ENCODE measurements at regions not wholly inside any gene's neighbourhood (a gene's known extent, or its start where the extent isn't known, plus 50 kb on each side); places are given as distances from the start of the nearest gene placed in this dataset.
"Not testable (repeated sequence)": the region's sequence is repeated elsewhere in the genome, so short reads cannot be mapped to it uniquely, and the experiment has no call there.

DNA sequence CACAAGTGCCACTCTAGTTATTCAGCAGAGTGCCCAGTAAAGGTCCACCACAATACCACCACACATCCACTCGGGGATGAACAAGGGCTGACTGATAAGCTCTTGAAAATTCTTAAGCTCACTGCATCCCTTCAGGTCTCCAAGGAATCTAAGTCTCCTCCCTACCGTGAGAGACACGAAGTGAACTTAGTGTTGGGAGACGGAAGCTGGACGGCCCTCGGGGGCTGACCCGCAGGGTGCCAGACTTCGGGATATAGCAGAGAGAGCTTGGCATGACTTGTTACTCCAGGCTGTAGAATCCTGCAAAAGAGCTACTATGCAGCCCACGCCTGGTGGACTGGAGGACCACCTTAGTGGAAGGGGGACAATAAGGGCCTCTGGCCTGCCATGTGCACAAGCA lies 75.1 kb downstream of the LYZL1 start:
- H3K4me3 ChIP-seq (ENCODE audit: low read length); H3K4me3 Mint-ChIP-seq; H3K36me3 Mint-ChIP-seq; H3K27ac ChIP-seq (ENCODE audit: low read depth, low read length); H3K9me3 ChIP-seq (ENCODE audit: low read length); DNase-seq; H3K27me3 Mint-ChIP-seq; H3K27me3 ChIP-seq (ENCODE audit: insufficient read depth, low read length, poor library complexity, severe bottlenecking); H3K36me3 ChIP-seq (ENCODE audit: insufficient read depth, low read length); H3K4me1 Mint-ChIP-seq; H3K9me3 Mint-ChIP-seq; H3K27ac Mint-ChIP-seq; POLR2A ChIA-PET; H3K4me1 ChIP-seq (ENCODE audit: insufficient read depth, low read length): not testable (repeated sequence)
- CTCF ChIA-PET = interaction anchor here (1.2 kb wide), 1 partner anchor 12 kb away, joined by 3 read pairs; no protein-coding TSS in a partner anchor

DNA sequence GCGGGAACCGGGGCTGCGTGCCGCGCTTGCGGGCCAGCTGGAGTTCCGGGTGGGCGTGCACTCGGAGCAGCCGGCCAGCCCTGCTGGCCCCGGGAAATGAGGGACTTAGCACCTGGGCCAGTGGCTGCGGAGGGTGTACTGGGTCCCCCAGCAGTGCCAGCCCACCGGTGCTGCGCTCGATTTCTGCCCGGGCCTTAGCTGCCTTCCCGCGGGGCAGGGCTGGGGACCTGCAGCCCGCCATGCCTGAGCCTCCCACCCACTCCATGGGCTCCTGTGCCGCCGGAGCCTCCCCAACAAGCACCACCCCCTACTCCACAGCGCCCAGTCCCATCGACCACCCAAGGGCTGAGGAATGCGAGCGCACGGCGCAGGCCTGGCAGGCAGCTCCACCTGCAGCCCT lies 77.3 kb downstream of the LYZL1 start:
- H3K27ac Mint-ChIP-seq; POLR2A ChIA-PET; H3K9me3 Mint-ChIP-seq; H3K4me1 Mint-ChIP-seq; H3K36me3 ChIP-seq (ENCODE audit: insufficient read depth, low read length); H3K27me3 ChIP-seq (ENCODE audit: insufficient read depth, low read length, poor library complexity, severe bottlenecking); H3K4me3 ChIP-seq (ENCODE audit: low read length); H3K4me3 Mint-ChIP-seq; DNase-seq; H3K36me3 Mint-ChIP-seq; H3K4me1 ChIP-seq (ENCODE audit: insufficient read depth, low read length); H3K9me3 ChIP-seq (ENCODE audit: low read length); H3K27ac ChIP-seq (ENCODE audit: low read depth, low read length): not testable (repeated sequence)
- CTCF ChIA-PET = interaction anchor here (1.4 kb wide), 1 partner anchor 9 kb away, joined by 3 read pairs; no protein-coding TSS in a partner anchor
- H3K27me3 Mint-ChIP-seq = peaks cover 5 to 30% of the 10 kb centered on the region in 2 donors

DNA sequence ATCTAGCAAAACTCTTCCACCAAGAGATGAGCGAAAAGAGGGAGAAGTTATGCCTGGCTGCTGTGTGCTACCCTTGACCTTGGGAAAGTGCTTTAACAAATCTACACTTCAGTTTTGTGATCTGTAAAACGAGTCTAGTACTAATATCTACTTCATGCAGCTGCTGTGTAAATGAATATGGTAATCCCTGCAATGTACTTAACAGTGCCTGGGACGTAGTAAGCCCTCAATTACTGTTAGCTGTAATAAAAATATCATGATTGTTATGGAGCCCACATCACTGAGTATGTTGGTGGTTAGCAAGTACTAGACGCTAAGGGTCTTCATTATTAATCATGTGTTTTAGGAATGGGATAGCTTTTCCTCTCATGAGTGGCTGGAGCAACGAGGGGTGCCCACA lies 80.5 kb downstream of the LYZL1 start:
- Mint-ChIP-seq H3K27me3 (peaks cover 8 to 49% of the 10 kb centered on the region in 2 donors), H3K4me1 (no peaks in the 10 kb centered on the region), H3K27ac (no peak overlapping the region), H3K9me3 (no peaks in the 10 kb centered on the region), H3K4me3 (no peak overlapping the region), H3K36me3 (no peaks in the 10 kb centered on the region)
- Histone ChIP-seq H3K27ac (ENCODE audit: low read depth, low read length) (no peak overlapping the region), H3K9me3 (ENCODE audit: low read length) (no peaks in the 10 kb centered on the region), H3K4me1 (ENCODE audit: insufficient read depth, low read length) (no peaks in the 10 kb centered on the region), H3K4me3 (ENCODE audit: low read length) (no peak overlapping the region), H3K27me3 (ENCODE audit: insufficient read depth, low read length, poor library complexity, severe bottlenecking) (no peaks in the 10 kb centered on the region), H3K36me3 (ENCODE audit: insufficient read depth, low read length) (no peaks in the 10 kb centered on the region)
- ChIA-PET CTCF (interaction anchor here (1.3 kb wide), 1 partner anchor 23 kb away, joined by 3 read pairs; no protein-coding TSS in a partner anchor), POLR2A (no interaction called here)
- no peak for DNase-seq

DNA sequence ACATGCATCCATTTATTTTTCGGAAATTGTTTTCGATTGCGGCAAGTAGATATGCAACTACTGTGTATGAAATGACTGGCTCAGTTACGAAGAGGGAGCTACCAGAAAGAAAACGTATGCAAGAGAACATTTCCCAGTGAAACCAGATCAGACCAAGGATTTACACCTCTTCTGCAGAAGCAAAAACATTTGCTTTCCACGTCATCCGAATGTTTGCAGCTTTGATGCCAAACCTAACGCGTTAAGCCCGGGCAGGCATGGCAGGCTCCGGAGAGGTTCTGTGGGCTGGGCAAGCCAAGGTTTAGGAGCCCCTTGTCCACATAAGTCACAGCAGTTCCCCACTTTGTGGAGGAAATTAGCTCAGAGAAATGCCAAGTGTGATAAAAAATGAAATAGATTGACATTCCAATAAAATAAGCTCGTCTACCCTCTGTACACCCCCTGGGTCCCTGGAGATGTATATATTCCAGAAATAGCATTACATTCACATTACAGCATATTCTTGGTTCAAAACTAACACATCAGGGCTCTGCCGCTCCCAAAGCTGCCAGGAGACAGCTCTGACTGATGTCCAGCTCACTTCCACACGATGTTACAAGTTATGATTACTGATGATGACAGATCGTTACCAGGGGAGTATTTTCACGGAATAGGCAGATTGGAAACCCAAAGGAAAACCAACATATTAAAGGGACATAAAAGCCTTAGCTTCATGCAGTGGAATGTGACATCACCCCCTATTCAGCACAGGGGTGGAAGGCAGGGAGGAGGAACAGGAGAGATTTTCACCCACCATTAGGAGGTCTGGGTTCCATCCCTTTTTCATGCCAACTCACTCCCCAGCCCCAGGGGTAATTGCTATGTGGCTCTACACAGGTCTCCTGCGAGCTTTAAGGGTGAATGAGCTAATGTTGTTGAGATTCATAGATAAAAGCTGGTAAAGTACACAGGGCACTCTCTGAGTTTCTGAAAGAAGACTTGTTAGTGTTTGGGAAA lies 81.5 kb downstream of the LYZL1 start:
- ChIA-PET POLR2A (no interaction called here), CTCF (no interaction called here)

DNA sequence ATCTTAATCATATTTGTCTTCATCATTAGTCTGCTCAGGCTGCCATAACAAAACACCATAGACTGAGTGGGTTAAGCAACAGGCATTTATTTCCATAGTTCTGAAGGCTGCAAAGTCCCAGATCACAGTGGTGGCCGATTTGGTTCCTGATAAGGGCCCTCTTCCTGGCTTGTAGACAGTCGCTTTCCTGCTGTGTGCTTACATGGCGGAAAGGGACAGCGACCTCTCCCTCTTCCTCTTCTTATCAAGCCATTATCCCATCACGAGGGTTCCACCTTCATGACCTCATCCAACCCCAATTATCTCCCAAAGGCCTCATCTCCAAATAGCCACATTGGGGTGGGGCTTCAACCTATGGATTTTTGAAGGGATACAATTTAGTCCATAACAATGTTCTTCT lies 84.0 kb downstream of the LYZL1 start:
- Histone ChIP-seq H3K9me3 (ENCODE audit: low read length) (no peaks in the 10 kb centered on the region), H3K4me3 (ENCODE audit: low read length) (no peak overlapping the region), H3K27ac (ENCODE audit: low read depth, low read length) (no peak overlapping the region), H3K4me1 (ENCODE audit: insufficient read depth, low read length) (no peaks in the 10 kb centered on the region), H3K36me3 (ENCODE audit: insufficient read depth, low read length) (no peaks in the 10 kb centered on the region), H3K27me3 (ENCODE audit: insufficient read depth, low read length, poor library complexity, severe bottlenecking) (no peaks in the 10 kb centered on the region)
- Mint-ChIP-seq H3K9me3 (no peaks in the 10 kb centered on the region), H3K36me3 (no peaks in the 10 kb centered on the region), H3K27ac (no peak overlapping the region), H3K4me1 (no peaks in the 10 kb centered on the region), H3K4me3 (no peak overlapping the region), H3K27me3 (peaks cover 4 to 45% of the 10 kb centered on the region in 2 donors)
- DNase-seq = no peak
- CTCF ChIA-PET = no interaction called here
- POLR2A ChIA-PET = no interaction called here

More for the DNA sequence above, 81.5 kb downstream of the LYZL1 start:
- Mint-ChIP-seq H3K36me3 (no peaks in the 10 kb centered on the region), H3K27ac (no peak overlapping the region), H3K27me3 (peaks cover 8 to 49% of the 10 kb centered on the region in 2 donors), H3K9me3 (no peaks in the 10 kb centered on the region), H3K4me1 (no peaks in the 10 kb centered on the region), H3K4me3 (no peak overlapping the region)
- Histone ChIP-seq H3K4me1 (ENCODE audit: insufficient read depth, low read length) (no peaks in the 10 kb centered on the region), H3K36me3 (ENCODE audit: insufficient read depth, low read length) (no peaks in the 10 kb centered on the region), H3K27me3 (ENCODE audit: insufficient read depth, low read length, poor library complexity, severe bottlenecking) (no peaks in the 10 kb centered on the region), H3K27ac (ENCODE audit: low read depth, low read length) (no peak overlapping the region), H3K4me3 (ENCODE audit: low read length) (no peak overlapping the region), H3K9me3 (ENCODE audit: low read length) (no peaks in the 10 kb centered on the region)
- no peak for DNase-seq

DNA sequence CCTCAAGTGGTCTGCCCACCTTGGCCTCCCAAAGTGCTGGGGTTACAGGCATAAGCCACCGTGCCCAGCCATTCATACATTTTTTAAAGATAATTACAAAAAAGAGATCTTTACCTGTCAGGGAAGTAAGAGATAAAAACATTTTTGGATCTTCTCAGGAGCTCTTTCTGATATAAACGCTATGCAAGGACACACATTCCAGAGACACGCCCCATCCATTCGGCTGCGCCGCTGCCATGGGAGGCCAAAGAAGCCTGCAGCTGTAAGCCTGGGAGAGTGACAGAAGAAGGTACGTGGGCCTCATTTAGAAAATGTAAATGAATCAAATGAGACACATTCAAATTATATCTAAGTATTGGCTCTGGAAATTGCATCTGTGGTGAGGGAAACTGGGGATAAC lies 85.3 kb downstream of the LYZL1 start:
- H3K9me3 ChIP-seq (ENCODE audit: low read length) = no peaks in the 10 kb centered on the region
- H3K27me3 ChIP-seq (ENCODE audit: insufficient read depth, low read length, poor library complexity, severe bottlenecking) = no peaks in the 10 kb centered on the region
- H3K36me3 ChIP-seq (ENCODE audit: insufficient read depth, low read length) = no peaks in the 10 kb centered on the region
- H3K27ac Mint-ChIP-seq = no peak overlapping the region
- no peak overlapping the region for H3K4me3 ChIP-seq (ENCODE audit: low read length)
- no peaks in the 10 kb centered on the region for H3K9me3 Mint-ChIP-seq
- no peaks in the 10 kb centered on the region for H3K36me3 Mint-ChIP-seq
- no peak for DNase-seq
- peaks cover 7 to 37% of the 10 kb centered on the region in 2 donors for H3K27me3 Mint-ChIP-seq
- H3K4me3 Mint-ChIP-seq = no peak overlapping the region
- CTCF ChIA-PET = interaction anchor here (1.3 kb wide), 1 partner anchor 8 kb away, joined by 3 read pairs; no protein-coding TSS in a partner anchor
- POLR2A ChIA-PET = no interaction called here
- no peaks in the 10 kb centered on the region for H3K4me1 Mint-ChIP-seq
- H3K27ac ChIP-seq (ENCODE audit: low read depth, low read length) = no peak overlapping the region
- H3K4me1 ChIP-seq (ENCODE audit: insufficient read depth, low read length) = no peaks in the 10 kb centered on the region

DNA sequence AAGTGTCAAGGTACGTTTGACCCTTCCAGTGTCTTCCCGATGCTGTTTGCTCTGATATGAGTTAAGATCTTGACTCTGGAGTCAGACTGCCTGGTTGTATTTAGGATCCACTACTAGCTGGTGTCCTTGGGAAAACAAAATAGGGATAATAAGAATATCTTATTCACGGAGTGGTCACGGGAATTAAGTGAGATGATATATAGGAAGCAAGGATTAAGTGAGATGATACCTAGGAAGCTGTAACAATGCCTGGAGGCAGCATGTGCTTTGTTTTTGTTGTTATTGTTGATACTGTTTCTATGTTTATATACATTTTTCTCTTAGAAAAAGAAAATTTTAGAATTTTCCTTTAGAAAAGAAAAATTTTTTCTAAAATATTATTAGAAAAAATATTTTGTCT lies 87.0 kb downstream of the LYZL1 start:
- Histone ChIP-seq H3K27me3 (ENCODE audit: insufficient read depth, low read length, poor library complexity, severe bottlenecking) (no peaks in the 10 kb centered on the region), H3K36me3 (ENCODE audit: insufficient read depth, low read length) (no peaks in the 10 kb centered on the region), H3K4me3 (ENCODE audit: low read length) (no peak overlapping the region), H3K27ac (ENCODE audit: low read depth, low read length) (no peak overlapping the region), H3K9me3 (ENCODE audit: low read length) (no peaks in the 10 kb centered on the region), H3K4me1 (ENCODE audit: insufficient read depth, low read length) (no peaks in the 10 kb centered on the region)
- POLR2A ChIA-PET = no interaction called here
- H3K27me3 Mint-ChIP-seq = peaks cover 8 to 28% of the 10 kb centered on the region in 2 donors
- no peaks in the 10 kb centered on the region for H3K9me3 Mint-ChIP-seq
- H3K4me3 Mint-ChIP-seq = no peak overlapping the region
- no peak for DNase-seq
- no peaks in the 10 kb centered on the region for H3K36me3 Mint-ChIP-seq
- CTCF ChIA-PET = no interaction called here
- no peak overlapping the region for H3K27ac Mint-ChIP-seq
- H3K4me1 Mint-ChIP-seq = peaks cover 3 to 7% (median 5%) of the 10 kb centered on the region in 3 donors

DNA sequence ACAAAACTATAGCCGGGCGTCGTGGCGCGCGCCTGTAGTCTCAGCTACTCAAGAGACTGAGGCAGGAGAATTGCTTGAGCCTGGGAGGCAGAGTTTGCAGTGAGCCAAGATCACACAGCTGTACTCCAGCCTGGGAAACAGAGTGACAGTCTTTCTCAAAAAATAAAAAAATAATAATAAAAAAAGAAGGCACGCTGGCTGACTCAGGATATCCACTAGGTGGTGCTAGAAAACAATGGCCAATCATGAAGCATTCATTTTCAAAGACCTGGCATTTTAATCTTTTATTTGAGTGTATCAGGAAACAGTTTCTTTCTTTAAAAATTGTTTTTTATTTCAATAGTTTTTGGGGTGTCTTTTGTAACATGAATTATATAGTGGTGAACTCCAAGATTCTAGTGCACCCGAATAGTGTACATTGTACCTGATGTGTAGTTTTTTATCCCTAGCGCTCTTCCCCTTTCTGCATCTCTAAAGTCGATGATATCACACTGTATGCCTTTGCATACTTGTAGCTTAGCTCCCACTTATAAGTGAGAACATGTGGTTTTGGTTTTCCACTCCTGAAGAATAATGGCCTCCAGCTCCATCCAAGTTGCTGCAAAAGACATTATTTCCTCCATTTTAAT lies 88.6 kb downstream of the LYZL1 start:
- H3K36me3 Mint-ChIP-seq = no peaks in the 10 kb centered on the region
- Histone ChIP-seq H3K4me1 (ENCODE audit: insufficient read depth, low read length) (no peaks in the 10 kb centered on the region), H3K36me3 (ENCODE audit: insufficient read depth, low read length) (no peaks in the 10 kb centered on the region), H3K27me3 (ENCODE audit: insufficient read depth, low read length, poor library complexity, severe bottlenecking) (no peaks in the 10 kb centered on the region), H3K4me3 (ENCODE audit: low read length) (no peak overlapping the region), H3K27ac (ENCODE audit: low read depth, low read length) (no peak overlapping the region), H3K9me3 (ENCODE audit: low read length) (no peaks in the 10 kb centered on the region)
- peaks cover 8 to 15% of the 10 kb centered on the region in 2 donors for H3K27me3 Mint-ChIP-seq
- peaks cover 3 to 7% (median 5%) of the 10 kb centered on the region in 3 donors for H3K4me1 Mint-ChIP-seq
- DNase-seq = peak in 1 of 5 donors; percentile 13
- POLR2A ChIA-PET = no interaction called here
- CTCF ChIA-PET = interaction anchor here (1.5 kb wide), 1 partner anchor 11 kb away, joined by 4 read pairs; no protein-coding TSS in a partner anchor
- H3K4me3 Mint-ChIP-seq = no peak overlapping the region
- no peak overlapping the region for H3K27ac Mint-ChIP-seq
- no peaks in the 10 kb centered on the region for H3K9me3 Mint-ChIP-seq
